Hepatocyte (in vitro differentiated cells): ENCODE measurements at regions not wholly inside any gene's neighbourhood (a gene's known extent, or its start where the extent isn't known, plus 50 kb on each side); places are given as distances from the start of the nearest gene placed in this dataset.

ENCODE experiments used
- EZH2 ChIP-seq: fragments of 200-600 bp; sonication (generic); IDR thresholded peaks from 2 replicates; pipeline ENCODE4 v1.6.1; 2016; ENCODE audit warnings: antibody characterized with exemption, mild to moderate bottlenecking, borderline replicate concordance
- TF ChIP-seq, protein P1 (sequence below): fragments of 200-600 bp; sonication (generic); IDR thresholded peaks from 2 replicates; pipeline ENCODE4 v1.5.1; 2016; ENCODE audit warnings: antibody characterized with exemption, mild to moderate bottlenecking; ENCODE audit not compliant: poor library complexity

DNA sequence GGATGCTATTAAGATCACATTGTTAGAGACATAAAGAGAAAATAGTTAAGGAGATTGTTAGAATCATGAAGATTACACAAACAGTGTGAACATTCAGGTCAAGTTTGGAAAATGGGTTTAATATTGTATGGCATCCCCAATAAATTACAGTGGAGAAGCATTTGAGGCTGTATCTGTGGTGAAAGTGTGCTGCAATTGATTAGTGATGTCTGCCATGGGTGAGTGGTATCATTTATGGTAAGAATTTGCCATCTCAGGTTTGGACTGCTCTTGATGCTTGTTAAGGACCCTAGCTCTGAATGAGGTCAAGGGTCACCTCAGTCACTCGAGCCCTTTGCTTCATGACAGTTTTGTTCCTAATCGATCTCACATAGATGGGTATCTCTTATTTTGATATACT lies 265.7 kb upstream of the SRRM4 start:
- no peak for TF ChIP-seq EZH2
- TF ChIP-seq, protein P1, sequence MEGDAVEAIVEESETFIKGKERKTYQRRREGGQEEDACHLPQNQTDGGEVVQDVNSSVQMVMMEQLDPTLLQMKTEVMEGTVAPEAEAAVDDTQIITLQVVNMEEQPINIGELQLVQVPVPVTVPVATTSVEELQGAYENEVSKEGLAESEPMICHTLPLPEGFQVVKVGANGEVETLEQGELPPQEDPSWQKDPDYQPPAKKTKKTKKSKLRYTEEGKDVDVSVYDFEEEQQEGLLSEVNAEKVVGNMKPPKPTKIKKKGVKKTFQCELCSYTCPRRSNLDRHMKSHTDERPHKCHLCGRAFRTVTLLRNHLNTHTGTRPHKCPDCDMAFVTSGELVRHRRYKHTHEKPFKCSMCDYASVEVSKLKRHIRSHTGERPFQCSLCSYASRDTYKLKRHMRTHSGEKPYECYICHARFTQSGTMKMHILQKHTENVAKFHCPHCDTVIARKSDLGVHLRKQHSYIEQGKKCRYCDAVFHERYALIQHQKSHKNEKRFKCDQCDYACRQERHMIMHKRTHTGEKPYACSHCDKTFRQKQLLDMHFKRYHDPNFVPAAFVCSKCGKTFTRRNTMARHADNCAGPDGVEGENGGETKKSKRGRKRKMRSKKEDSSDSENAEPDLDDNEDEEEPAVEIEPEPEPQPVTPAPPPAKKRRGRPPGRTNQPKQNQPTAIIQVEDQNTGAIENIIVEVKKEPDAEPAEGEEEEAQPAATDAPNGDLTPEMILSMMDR, result no peak
